ENCODE measurements at regions not wholly inside any gene's neighbourhood (a gene's known extent, or its start where the extent isn't known, plus 50 kb on each side); places are given as distances from the start of the nearest gene placed in this dataset.

DNA sequence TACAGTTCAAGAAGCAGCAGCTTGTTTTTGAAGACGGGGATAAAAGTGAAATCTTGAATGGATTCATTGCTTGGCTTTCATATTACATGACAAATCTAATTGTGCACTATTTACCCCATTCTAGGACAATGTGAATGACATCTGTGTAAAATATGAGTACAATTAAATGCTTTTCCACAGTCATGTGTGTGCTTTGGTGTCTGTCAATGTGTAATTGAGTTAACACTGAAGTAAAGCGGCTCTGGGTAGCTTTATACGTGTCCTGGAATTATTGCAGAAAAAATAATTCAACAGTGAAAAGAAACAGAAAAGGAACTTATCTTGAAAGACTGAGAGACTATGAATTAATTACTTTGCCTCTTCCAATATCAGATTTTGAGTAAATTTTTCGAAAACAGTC lies 233.5 kb upstream of the HS3ST5 start:
- TF ChIP-seq, protein P1, sequence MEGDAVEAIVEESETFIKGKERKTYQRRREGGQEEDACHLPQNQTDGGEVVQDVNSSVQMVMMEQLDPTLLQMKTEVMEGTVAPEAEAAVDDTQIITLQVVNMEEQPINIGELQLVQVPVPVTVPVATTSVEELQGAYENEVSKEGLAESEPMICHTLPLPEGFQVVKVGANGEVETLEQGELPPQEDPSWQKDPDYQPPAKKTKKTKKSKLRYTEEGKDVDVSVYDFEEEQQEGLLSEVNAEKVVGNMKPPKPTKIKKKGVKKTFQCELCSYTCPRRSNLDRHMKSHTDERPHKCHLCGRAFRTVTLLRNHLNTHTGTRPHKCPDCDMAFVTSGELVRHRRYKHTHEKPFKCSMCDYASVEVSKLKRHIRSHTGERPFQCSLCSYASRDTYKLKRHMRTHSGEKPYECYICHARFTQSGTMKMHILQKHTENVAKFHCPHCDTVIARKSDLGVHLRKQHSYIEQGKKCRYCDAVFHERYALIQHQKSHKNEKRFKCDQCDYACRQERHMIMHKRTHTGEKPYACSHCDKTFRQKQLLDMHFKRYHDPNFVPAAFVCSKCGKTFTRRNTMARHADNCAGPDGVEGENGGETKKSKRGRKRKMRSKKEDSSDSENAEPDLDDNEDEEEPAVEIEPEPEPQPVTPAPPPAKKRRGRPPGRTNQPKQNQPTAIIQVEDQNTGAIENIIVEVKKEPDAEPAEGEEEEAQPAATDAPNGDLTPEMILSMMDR (IDR thresholded peaks at IDR 0.05): no peak
- TF ChIP-seq POLR2AphosphoS5 (IDR thresholded peaks at IDR 0.05) (no peak), POLR2A (IDR thresholded peaks at IDR 0.05) (no peak)
